Suppressor macrophage (primary cell): ENCODE measurements at regions not wholly inside any gene's neighbourhood (a gene's known extent, or its start where the extent isn't known, plus 50 kb on each side); places are given as distances from the start of the nearest gene placed in this dataset.

Source experiments
- DNase-seq, 4 experiments: peaks; one replicate each; pipeline ENCODE4 v3.0.0-alpha.2; 2020 to 2022

DNA sequence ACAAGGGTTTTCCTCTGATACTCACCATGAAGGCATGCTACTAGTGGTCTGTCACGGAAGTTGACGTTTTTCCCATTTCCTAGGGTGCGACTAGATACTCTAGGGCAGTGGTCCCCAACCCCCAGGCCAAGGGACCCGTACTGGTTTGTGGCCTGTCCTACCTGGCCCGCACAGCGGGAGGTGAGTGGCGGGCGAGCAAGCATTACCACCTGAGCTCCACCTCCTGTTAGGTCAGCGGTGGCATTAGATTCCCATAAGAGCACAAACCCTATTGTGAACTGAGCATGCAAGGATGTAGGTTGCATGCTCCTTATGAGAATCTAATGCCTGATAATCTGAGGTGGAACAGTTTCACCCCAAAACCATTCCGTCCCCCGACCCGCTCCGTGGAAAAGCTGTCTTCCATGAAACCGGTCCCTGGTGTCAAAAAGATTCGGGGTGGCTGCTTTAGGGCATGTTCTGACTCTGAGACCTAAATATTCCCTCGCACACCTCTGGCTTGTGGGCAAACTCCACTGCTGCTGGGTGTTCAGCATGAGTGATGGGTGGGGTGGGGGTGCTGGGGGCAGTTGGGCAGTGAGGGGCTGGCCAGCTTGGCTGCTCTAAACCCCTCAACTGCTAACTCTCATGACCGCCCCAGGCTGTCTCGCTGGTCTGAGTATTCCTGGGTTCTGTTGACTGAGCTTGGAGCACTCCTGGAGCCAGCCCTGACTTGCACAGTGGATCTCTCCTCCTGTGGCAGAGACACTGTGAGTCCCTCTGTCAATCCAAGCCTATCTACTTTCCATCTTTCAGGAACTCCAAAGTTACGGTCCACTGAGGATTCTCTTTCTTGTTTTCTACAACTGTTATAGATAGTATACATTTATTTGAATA, 78.3 kb upstream of the NEK6 start:
- no peak for DNase-seq

DNA sequence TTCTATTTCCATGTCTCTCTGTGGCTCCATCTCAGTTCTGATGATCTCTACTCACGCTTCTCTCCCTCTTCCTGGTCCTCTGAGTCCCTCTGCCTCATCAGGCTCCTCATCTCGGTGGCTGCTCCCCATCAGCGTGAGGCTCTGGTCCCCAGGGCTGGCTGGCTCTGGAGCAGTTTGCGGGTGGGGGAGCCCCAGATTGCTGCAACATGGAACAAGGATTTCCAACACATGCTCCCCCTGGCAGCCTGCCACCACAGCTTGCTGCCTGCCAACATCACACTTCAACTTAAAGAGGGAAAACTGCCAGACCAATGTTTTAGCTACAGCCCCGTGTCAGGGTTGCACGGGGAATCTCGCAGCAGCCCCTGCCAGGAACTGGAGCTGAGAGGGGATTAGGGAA, 77.2 kb upstream of the NEK6 start:
- peak; percentile 24 to 72 (median 50) for DNase-seq

- DNase-seq: no peak
These were observed 75.0 kb upstream of the NEK6 start for GRCh38 chr9:124182741-124183140.

- no peak for DNase-seq
These were observed 74.0 kb upstream of the NEK6 start for GRCh38 chr9:124183772-124184171.

GRCh38 chr9:124185413-124185812, 72.3 kb upstream of the NEK6 start:
- DNase-seq: no peak

DNA sequence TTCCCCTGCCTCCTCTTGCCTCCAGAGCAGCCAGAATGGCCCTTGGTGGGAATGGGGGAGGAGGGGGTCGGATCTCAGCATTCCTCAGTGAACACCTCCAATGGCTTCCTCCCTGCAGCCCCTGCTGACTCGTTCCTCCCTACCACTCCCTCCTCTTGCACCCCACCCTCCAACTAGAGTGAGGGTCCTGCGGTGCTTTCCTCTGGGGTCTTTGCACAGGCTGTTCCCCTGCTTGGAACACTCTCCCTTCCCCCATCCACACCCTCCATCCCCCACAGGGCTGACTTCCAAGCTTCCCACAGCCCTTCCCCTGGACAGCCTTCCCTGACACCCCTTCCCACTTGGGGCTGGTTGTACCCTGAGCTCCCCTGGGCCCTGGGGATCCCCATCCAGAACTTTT, 70.4 kb upstream of the NEK6 start:
- no peak for DNase-seq

DNA sequence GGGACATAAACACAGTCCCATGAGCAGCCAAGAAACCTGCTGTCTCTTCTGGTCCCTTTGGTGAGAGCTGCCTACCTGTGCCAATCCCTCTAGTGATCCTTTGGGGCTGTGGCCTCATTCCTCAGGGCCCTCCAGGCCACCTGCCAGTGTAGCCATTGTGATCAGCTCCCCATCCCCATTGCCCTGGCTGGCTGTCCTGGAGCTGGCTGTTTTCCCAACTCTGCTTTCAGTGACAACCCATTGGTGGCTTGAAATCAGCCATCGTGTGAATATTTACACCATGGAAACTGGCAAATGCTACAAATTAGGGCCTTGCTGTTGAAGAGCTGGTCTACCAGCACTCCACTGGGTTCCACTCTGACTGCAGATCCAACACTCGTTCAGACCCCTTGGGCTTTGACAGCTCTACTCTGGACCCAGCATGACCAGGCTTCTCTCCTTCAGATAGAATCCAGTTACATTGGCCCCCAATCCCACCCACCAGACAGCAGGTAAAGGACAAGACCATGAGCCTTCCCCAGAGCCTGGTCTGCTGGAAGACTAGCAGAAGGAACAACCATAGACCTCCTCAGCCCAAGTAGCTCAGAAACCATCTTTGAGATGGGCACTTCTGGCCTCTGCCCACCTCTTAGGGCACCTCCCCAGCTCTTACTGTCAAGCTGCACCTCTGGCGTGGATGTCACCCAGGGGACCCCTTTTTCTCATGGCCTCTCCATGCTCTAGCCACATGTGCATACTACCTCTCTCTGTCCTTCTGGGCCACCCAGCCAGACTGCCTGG, 69.2 kb upstream of the NEK6 start:
- DNase-seq: no peak

DNA sequence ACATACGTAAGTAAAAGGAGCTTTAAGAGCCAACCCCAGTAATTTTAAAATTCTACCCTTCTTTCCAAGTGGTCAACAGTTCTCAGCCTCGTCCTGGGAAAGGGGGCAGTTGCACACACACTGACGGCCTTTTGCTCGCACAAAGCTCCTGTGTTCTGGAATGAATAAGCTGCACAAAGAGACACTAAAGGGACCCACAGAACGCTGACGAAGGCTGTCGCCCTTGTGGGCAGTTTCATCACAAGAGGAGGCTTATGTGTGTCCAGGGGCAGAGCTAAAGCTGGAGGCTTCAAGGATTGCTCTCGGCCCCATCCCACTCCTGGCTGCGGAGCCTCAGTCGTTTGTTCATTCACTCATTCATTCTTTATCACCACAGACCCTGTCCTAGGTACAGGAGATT, 67.0 kb upstream of the NEK6 start:
- no peak for DNase-seq

DNA sequence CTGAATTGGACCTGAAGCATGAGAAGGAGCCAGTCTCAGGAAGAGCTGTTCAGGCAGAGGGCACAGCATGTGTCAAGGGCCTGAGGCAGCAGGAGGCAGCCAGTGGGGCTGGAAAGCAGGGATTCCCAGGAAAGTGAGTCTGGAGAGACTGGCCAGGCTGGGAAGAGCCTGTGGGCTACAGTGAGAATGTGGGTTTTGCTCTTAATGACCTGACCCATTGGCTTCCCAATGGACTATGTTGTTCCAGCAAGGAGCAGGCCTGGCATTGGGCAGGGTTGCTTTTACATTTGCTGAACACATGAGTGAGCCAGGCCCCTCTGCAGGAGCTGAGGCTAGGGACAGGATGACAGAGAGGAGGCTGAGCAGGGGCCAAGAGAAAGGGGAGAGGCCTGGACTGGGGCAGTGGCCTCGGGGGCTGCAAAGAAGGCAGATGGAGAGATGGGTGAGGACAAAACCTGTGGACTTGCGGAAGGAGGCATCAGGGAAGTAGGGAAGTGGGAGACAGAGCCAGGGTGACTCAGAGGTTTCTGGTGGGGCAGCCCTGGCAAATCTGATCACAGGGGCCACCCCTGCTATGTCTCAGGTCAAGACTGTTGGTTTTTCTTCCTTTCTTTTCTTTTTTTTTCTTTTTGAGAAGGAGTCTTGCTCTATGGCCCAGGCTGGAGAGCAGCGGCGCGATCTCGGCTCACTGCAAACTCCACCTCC, 65.9 kb upstream of the NEK6 start:
- peak in 2 of 4 experiments; percentile 23 to 39 for DNase-seq

DNA sequence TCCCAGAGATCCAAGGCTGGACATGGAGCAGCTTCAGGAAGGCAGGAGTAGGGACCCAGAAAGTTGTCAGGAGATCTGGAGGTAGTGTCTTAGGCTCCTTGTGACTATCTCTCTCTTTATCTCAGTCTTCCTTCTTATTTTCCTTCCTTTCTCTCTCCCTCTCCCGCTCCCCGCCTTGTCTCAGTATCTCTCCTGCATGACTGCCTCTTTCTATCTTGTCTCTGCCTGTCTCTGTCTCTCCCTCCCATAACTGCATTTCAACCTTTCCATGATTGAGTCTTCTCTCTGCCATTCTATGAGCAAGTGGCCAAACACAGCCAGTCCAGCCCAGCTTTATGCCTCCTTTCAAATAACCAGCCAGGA, 61.0 kb upstream of the NEK6 start:
- no peak for DNase-seq

DNA sequence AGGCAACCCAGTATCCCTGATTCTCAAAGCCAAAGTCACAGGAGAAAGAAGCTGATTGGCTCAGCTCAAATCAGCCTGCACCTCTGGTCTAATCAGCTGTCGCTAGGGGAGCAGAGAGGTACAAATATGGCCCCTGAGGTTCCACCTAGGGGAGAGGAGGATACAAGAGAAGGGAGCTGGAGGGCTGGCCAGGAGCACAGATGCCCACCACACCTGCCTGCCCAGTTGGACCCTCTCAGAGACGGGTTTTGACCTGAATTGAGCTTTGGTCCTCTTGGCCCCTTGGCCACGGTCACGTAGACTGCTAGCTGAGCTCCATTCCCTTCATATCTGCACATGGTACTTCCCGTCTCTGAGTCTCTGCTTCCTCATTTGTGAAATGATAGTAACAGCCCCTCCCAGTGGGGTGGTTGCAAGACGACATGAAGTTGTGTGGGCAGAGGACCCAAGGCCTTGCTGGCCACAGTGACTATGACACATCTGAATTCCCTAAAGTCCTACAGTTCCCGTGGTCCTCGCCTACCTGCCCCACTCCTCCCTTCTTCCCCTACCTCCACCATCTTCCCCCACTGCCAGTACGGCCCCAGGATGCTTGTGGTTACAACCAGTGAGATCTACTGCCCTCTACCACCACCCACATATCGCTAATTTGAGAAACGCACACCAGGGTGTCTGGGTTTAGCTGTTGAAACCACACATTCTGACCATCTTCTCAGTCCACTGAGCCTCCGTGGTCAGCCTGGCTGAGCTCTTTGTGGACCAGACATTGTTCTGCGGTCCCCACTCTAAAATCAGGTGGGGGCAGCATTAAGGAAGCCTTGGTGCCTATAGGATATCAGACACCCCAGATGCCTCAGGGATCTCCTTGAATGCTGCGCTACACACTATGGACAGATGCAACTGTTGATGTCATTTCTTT, 60.3 kb upstream of the NEK6 start:
- peak; percentile 87 to 97 (median 92) for DNase-seq

GRCh38 chr9:124198331-124198730, 59.4 kb upstream of the NEK6 start:
- peak in 3 of 4 experiments; percentile 42 to 54 (median 47) for DNase-seq

GRCh38 chr9:124198948-124199347, 58.8 kb upstream of the NEK6 start:
- no peak for DNase-seq

DNA sequence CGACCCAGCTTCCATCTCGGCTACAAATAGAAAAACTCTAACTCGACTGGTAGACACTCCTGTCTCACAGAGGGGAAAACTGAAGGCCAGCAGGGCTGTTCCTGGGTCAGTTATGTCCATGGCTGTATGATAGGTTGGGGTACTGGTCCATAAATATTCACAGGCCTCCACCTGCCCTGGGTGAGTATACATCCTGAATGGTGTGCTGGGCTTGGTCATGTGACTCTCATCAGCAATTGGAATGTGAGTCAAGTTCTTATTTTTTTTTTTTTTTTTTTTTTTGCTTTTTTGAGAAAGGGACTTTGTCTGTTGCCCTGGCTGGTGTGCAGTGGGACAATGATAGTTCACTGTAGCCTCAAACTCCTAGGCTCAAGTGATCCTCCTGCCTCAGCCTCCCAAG, 58.3 kb upstream of the NEK6 start:
- DNase-seq: no peak

- peak; percentile 92 to 97 (median 95) for DNase-seq
These were observed 55.2 kb upstream of the NEK6 start for GRCh38 chr9:124202447-124202971.

DNA sequence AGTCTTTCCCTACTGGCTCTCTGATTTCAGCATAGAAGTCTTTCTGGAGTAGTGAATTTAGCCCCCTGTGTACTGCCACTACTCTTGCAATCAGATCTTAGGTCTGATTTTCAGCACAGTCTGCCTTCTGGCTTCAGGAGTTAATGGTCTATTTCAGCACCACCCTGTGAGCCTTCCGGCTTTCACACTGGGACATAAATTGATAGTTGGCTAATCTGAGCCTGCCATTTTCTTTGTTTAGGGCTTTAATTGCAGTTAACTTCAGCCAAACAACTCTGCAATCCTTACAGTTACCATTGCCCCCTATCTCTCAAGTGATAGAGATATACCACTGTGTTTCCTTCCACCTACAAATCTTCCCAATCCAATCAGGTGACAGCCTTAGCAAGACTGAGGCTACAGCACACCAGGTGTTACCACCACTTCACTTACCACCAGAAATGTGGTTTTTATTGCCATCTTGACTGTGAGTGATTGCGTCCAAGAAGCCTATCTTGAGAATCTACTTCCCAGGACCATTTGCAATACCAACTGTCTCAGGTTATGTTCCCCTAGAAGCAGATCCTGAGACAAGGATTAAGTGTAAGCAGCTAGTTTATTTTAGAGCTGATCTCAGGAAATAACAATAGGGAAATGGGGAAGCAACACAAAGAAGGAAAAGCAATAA, 51.9 kb upstream of the NEK6 start:
- DNase-seq: peak in 1 of 4 experiments; percentile 51

DNA sequence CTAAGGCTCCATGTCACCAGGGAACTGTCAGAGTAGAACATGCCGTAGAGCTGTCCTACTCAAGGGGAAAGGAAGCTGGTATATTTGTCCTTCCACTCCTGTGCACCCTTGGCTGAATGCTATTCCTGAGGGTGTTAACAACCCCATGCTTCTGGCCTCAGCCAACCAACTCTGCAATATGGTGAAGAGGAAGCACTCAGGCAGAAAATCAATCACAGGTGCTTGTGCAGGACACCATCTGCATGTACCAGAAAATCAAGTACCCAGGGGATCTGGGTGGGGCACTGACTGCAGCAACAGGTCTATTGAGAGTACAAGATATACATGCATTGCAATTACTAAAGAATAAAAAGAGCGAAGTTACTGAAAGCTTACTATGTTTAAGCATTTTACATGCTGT, 51.4 kb upstream of the NEK6 start:
- no peak for DNase-seq
